GM23248 (cell line): ENCODE measurements at regions not wholly inside any gene's neighbourhood (a gene's known extent, or its start where the extent isn't known, plus 50 kb on each side); places are given as distances from the start of the nearest gene placed in this dataset. TPM values are rescaled to one million over a fixed set of nuclear protein-coding genes. Genes with fewer than 3 reads are reported as not detected.
A peak's percentile ranks its signal among the peaks of the same experiment; 100 is the strongest.

Experiments used
- DNase-seq: peaks from one replicate; pipeline ENCODE4 v3.0.0-alpha.2; 2015
- H2AFZ ChIP-seq: fragments of 200-600 bp; sonication (generic); 2 replicates; pipeline ENCODE4 v1.6.1; 2016; ENCODE audit warnings: antibody characterized with exemption
- H3F3A ChIP-seq: fragments of 200-600 bp; sonication (generic); 2 replicates; pipeline ENCODE4 v1.6.1; 2016; ENCODE audit warnings: mild to moderate bottlenecking, antibody characterized with exemption, mixed run types; ENCODE audit not compliant: insufficient read depth
- H3K27ac ChIP-seq: fragments of 200-600 bp; sonication (generic); 2 replicates; pipeline ENCODE4 v1.5.1; 2016; ENCODE audit warnings: mild to moderate bottlenecking
- H3K27me3 ChIP-seq: fragments of 200-600 bp; sonication (generic); replicated peaks from 2 replicates; pipeline ENCODE4 v1.6.1; 2016; ENCODE audit warnings: mild to moderate bottlenecking; ENCODE audit not compliant: insufficient read depth
- H3K36me3 ChIP-seq: fragments of 200-600 bp; sonication (generic); 2 replicates; pipeline ENCODE4 v1.6.1; 2016; ENCODE audit warnings: low read depth, mild to moderate bottlenecking
- H3K4me1 ChIP-seq: fragments of 200-600 bp; sonication (generic); 2 replicates; pipeline ENCODE4 v1.6.1; 2016; ENCODE audit warnings: mild to moderate bottlenecking; ENCODE audit not compliant: insufficient read depth
- H3K4me2 ChIP-seq: fragments of 200-600 bp; sonication (generic); one replicate; pipeline ENCODE4 v1.6.1; 2016; ENCODE audit warnings: mild to moderate bottlenecking; ENCODE audit not compliant: unreplicated experiment
- H3K4me3 ChIP-seq: fragments of 200-600 bp; sonication (generic); 2 replicates; pipeline ENCODE4 v1.5.1; 2016; ENCODE audit warnings: mild to moderate bottlenecking
- H3K79me2 ChIP-seq: fragments of 200-600 bp; sonication (generic); 2 replicates; pipeline ENCODE4 v1.6.1; 2016; ENCODE audit warnings: mild to moderate bottlenecking; ENCODE audit not compliant: insufficient read depth
- H3K9ac ChIP-seq: fragments of 200-600 bp; sonication (generic); 2 replicates; pipeline ENCODE4 v1.6.1; 2016; ENCODE audit warnings: mild to moderate bottlenecking
- H3K9me2 ChIP-seq: fragments of 200-600 bp; sonication (generic); 2 replicates; pipeline ENCODE4 v1.6.1; 2016; ENCODE audit warnings: mixed run types, mild to moderate bottlenecking, moderate library complexity; ENCODE audit not compliant: insufficient read depth
- H3K9me3 ChIP-seq: fragments of 200-600 bp; sonication (generic); one replicate; pipeline ENCODE4 v1.6.1; 2017; ENCODE audit warnings: low read depth
- H4K20me1 ChIP-seq: fragments of 200-600 bp; sonication (generic); 2 replicates; pipeline ENCODE4 v1.6.0; 2016; ENCODE audit not compliant: insufficient read depth
- EZH2 ChIP-seq: fragments of 200-600 bp; sonication (generic); IDR thresholded peaks from 2 replicates; pipeline ENCODE4 v1.6.1; 2018; ENCODE audit warnings: antibody characterized with exemption, mild to moderate bottlenecking; ENCODE audit not compliant: insufficient read depth, poor library complexity, severe bottlenecking
- EZH2phosphoT487 ChIP-seq: fragments of 200-600 bp; sonication (generic); IDR thresholded peaks from 2 replicates; pipeline ENCODE4 v1.6.1; 2018; ENCODE audit warnings: antibody characterized with exemption, moderate library complexity, mild to moderate bottlenecking, low read depth; ENCODE audit not compliant: insufficient read depth
- WGBS, 2 experiments: methylation state at CpG; one replicate each; pipeline ENCODE4 v1.1.6; 2015 to 2017; ENCODE audit warnings: low lambda C conversion rate in 2 of 2, low coverage in 1 of 2; ENCODE audit errors: missing lambda C conversion rate in 2 of 2; 5-methylcytosine and 5-hydroxymethylcytosine counted together
- in situ Hi-C: fragments of 300-500 bp; cut with MboI; formaldehyde crosslinking; loops from 2 replicates; pipeline ENCODE4 v1.15.0; 2020
- microRNA counts: library from miRNA; unstranded; fragments of <30 nt; microRNA quantifications from one replicate; lab custom pipeline; 2016
- microRNA-seq: library from miRNA; unstranded; fragments of <30 nt; microRNA quantifications from one replicate; pipeline ENCODE4, GENCODE V29; 2016; ENCODE audit warnings: borderline number of aligned reads
- small RNA-seq: library from RNA; depleted of rRNA; stranded (forward); fragments of <200 nt; gene quantifications from one replicate; pipeline ENCODE3, GENCODE V24; 2014; ENCODE audit warnings: low read depth, low replicate concordance

GRCh38 chr4:182189103-182189878, 53.9 kb upstream of the TENM3 start:
- in situ Hi-C loops = no loop called here
- no peaks in the 10 kb centered on the region for H3K9me3 ChIP-seq
- peaks cover 15% of the 10 kb centered on the region; the same call in 1 of the 2 replicates for H3K4me1 ChIP-seq
- H3K9me2 ChIP-seq = no peaks in the 10 kb centered on the region
- H3K36me3 ChIP-seq = no peaks in the 10 kb centered on the region
- DNase-seq = peak; percentile 63
- H3F3A ChIP-seq = no peaks in the 10 kb centered on the region
- no peak overlapping the region for H2AFZ ChIP-seq
- no peaks in the 10 kb centered on the region for H4K20me1 ChIP-seq
- H3K27ac ChIP-seq = 0 out of 2 replicates have a peak overlapping the region, but pooled peaks have one; percentile 12
- no peak overlapping the region for H3K9ac ChIP-seq
- no peak overlapping the region for H3K4me3 ChIP-seq
- H3K79me2 ChIP-seq = no peaks in the 10 kb centered on the region
- no peak for TF ChIP-seq EZH2
- TF ChIP-seq EZH2phosphoT487 = no peak
- 28 to 34% methylated on average over 8 of the region's 8 CpGs for WGBS, 2 experiments
- peak overlapping the region; percentile 36 for H3K4me2 ChIP-seq
- no peaks in the 10 kb centered on the region for H3K27me3 ChIP-seq

- no peak overlapping the region for H3K4me2 ChIP-seq
- TF ChIP-seq EZH2 = no peak
- no peak for TF ChIP-seq EZH2phosphoT487
- H2AFZ ChIP-seq = no peak overlapping the region
- no peaks in the 10 kb centered on the region for H3K36me3 ChIP-seq
- no peaks in the 10 kb centered on the region for H3K79me2 ChIP-seq
- no peaks in the 10 kb centered on the region for H3F3A ChIP-seq
- WGBS, 2 experiments = 49 to 53% methylated on average over 8 of the region's 8 CpGs
- H3K9ac ChIP-seq = no peak overlapping the region
- no peaks in the 10 kb centered on the region for H3K27me3 ChIP-seq
- no peaks in the 10 kb centered on the region for H3K9me2 ChIP-seq
- H3K27ac ChIP-seq = no peak overlapping the region
- DNase-seq = no peak
- H4K20me1 ChIP-seq = no peaks in the 10 kb centered on the region
- H3K4me1 ChIP-seq = peaks cover 15% of the 10 kb centered on the region; the same call in 1 of the 2 replicates
- no peak overlapping the region for H3K4me3 ChIP-seq
- H3K9me3 ChIP-seq = no peaks in the 10 kb centered on the region
- in situ Hi-C loops = no loop called here
Observed at GRCh38 chr4:182190306-182190705, 52.9 kb upstream of the TENM3 start.

GRCh38 chr4:182192511-182193181, 50.6 kb upstream of the TENM3 start:
- no peaks in the 10 kb centered on the region for H3K27me3 ChIP-seq
- H3K36me3 ChIP-seq = no peaks in the 10 kb centered on the region
- no peak for DNase-seq
- H3K4me3 ChIP-seq = no peak overlapping the region
- H3K9me3 ChIP-seq = no peaks in the 10 kb centered on the region
- H4K20me1 ChIP-seq = no peaks in the 10 kb centered on the region
- no peak overlapping the region for H3K9ac ChIP-seq
- H3K27ac ChIP-seq = no peak overlapping the region
- in situ Hi-C loops = no loop called here
- H3K4me2 ChIP-seq = no peak overlapping the region
- H3K79me2 ChIP-seq = no peaks in the 10 kb centered on the region
- H3K9me2 ChIP-seq = no peaks in the 10 kb centered on the region
- TF ChIP-seq EZH2phosphoT487 = no peak
- TF ChIP-seq EZH2 = no peak
- H3K4me1 ChIP-seq = peaks cover 15% of the 10 kb centered on the region; the same call in 1 of the 2 replicates
- H2AFZ ChIP-seq = no peak overlapping the region
- no peaks in the 10 kb centered on the region for H3F3A ChIP-seq
- 0 to 6% methylated on average over 1 of the region's 1 CpG for WGBS, 2 experiments

- peaks cover 15% of the 10 kb centered on the region; the same call in 1 of the 2 replicates for H3K4me1 ChIP-seq
- no peak overlapping the region for H3K4me3 ChIP-seq
Observed at GRCh38 chr4:182193311-182193710, 49.9 kb upstream of the TENM3 start.

More at GRCh38 chr4:182193311-182193710, 49.9 kb upstream of the TENM3 start:
- H3K79me2 ChIP-seq = no peaks in the 10 kb centered on the region
- no peaks in the 10 kb centered on the region for H3K36me3 ChIP-seq
- no peaks in the 10 kb centered on the region for H3K9me3 ChIP-seq
- no peak overlapping the region for H3K4me2 ChIP-seq
- TF ChIP-seq EZH2 (no peak), EZH2phosphoT487 (no peak)
- in situ Hi-C loops = no loop called here
- no peaks in the 10 kb centered on the region for H4K20me1 ChIP-seq
- H3K27ac ChIP-seq = no peak overlapping the region
- no peak overlapping the region for H3K9ac ChIP-seq
- H3K27me3 ChIP-seq = no peaks in the 10 kb centered on the region
- no peak for DNase-seq
- H3F3A ChIP-seq = no peaks in the 10 kb centered on the region
- WGBS, 2 experiments = 44 to 45% methylated on average over 8 of the region's 8 CpGs
- no peak overlapping the region for H2AFZ ChIP-seq
- no peaks in the 10 kb centered on the region for H3K9me2 ChIP-seq

MicroRNA genes in the stretch of these regions (microRNA counts, 767-probe panel; counts per million panel counts)
- 447 counts per million, percentile 86 among the panel's probes with 10 or more counts for microRNA hsa-miR-1305 (lab: Ali Mortazavi, UCI)

Small RNAs in the stretch of these regions (microRNA-seq; reads per million reads assigned to microRNA genes)
- not detected for gene MIR1305

Small RNAs in the stretch of these regions (small RNA-seq; reads per million reads assigned to genes)
- gene AC018710.1 (not detected), gene AC019235.1 (not detected), gene MIR1305 (not detected), gene RF00571 (not detected), gene RN7SKP13 (not detected), gene RNA5SP173 (not detected), gene RNU1-45P (not detected)
